GM23338 (cell line): ENCODE measurements at regions not wholly inside any gene's neighbourhood (a gene's known extent, or its start where the extent isn't known, plus 50 kb on each side); places are given as distances from the start of the nearest gene placed in this dataset.

ENCODE experiments used
- ATAC-seq: fragments of 200-7000 bp; cut with Tn5 transposase; 3 replicates; pipeline ENCODE4 v1.9.1; 2020
- DNase-seq: peaks from one replicate; pipeline ENCODE4 v3.0.0-alpha.2; 2015; ENCODE audit warnings: low spot score
- H2AFZ ChIP-seq: fragments of 200-600 bp; sonication (generic); 2 replicates; pipeline ENCODE4 v1.8.0; 2016; ENCODE audit warnings: antibody characterized with exemption, mild to moderate bottlenecking, moderate library complexity
- H3F3A ChIP-seq: fragments of 200-600 bp; sonication (generic); replicated peaks from 2 replicates; pipeline ENCODE4 v1.8.0; 2017; ENCODE audit warnings: antibody characterized with exemption, mixed run types, low read depth
- H3K27ac ChIP-seq: fragments of 200-600 bp; sonication (generic); 2 replicates; pipeline ENCODE4 v1.6.1; 2016; ENCODE audit warnings: low read depth
- H3K27me3 ChIP-seq: fragments of 200-600 bp; sonication (generic); 2 replicates; pipeline ENCODE4 v1.8.0; 2016; ENCODE audit warnings: mild to moderate bottlenecking, mixed run types, moderate library complexity; ENCODE audit not compliant: insufficient read depth
- H3K36me3 ChIP-seq: fragments of 200-600 bp; sonication (generic); 2 replicates; pipeline ENCODE4 v1.8.0; 2016; ENCODE audit warnings: mild to moderate bottlenecking; ENCODE audit not compliant: insufficient read depth
- H3K4me1 ChIP-seq: fragments of 200-600 bp; sonication (generic); 2 replicates; pipeline ENCODE4 v1.8.0; 2016; ENCODE audit warnings: mild to moderate bottlenecking, moderate library complexity; ENCODE audit not compliant: insufficient read depth
- H3K4me2 ChIP-seq: fragments of 200-600 bp; sonication (generic); 2 replicates; pipeline ENCODE4 v1.7.1; 2017; ENCODE audit warnings: mixed run types
- H3K4me3 ChIP-seq: fragments of 200-600 bp; sonication (generic); 2 replicates; pipeline ENCODE4 v1.6.1; 2016; ENCODE audit warnings: mixed run types
- H3K79me2 ChIP-seq: fragments of 200-600 bp; sonication (generic); replicated peaks from 2 replicates; pipeline ENCODE4 v1.8.0; 2017; ENCODE audit warnings: mild to moderate bottlenecking; ENCODE audit not compliant: insufficient read depth
- H3K9me2 ChIP-seq: fragments of 200-600 bp; sonication (generic); 2 replicates; pipeline ENCODE4 v1.8.0; 2017; ENCODE audit not compliant: insufficient read depth
- H4K20me1 ChIP-seq: fragments of 200-600 bp; sonication (generic); replicated peaks from 2 replicates; pipeline ENCODE4 v1.8.0; 2017; ENCODE audit warnings: mild to moderate bottlenecking; ENCODE audit not compliant: insufficient read depth
- H3K27ac Mint-ChIP-seq: 2 replicates; pipeline ENCODE4 v1.8.0; 2020; ENCODE audit warnings: inconsistent platforms, mild to moderate bottlenecking, moderate library complexity, mixed read lengths
- H3K27me3 Mint-ChIP-seq: 3 replicates; pipeline ENCODE4 v1.8.0; 2022; ENCODE audit warnings: low read depth, mild to moderate bottlenecking, moderate library complexity, mixed read lengths, inconsistent platforms; ENCODE audit not compliant: insufficient read depth, poor library complexity
- H3K36me3 Mint-ChIP-seq: 3 replicates; pipeline ENCODE4 v1.8.0; 2021; ENCODE audit warnings: low read depth, mild to moderate bottlenecking, inconsistent platforms, moderate library complexity, mixed read lengths
- H3K4me1 Mint-ChIP-seq: 3 replicates; pipeline ENCODE4 v1.8.0; 2020; ENCODE audit warnings: mild to moderate bottlenecking, inconsistent platforms, mixed read lengths
- H3K4me3 Mint-ChIP-seq: 3 replicates; pipeline ENCODE4 v1.8.0; 2021; ENCODE audit warnings: moderate library complexity, mild to moderate bottlenecking, inconsistent platforms, mixed read lengths
- H3K9me3 Mint-ChIP-seq: 3 replicates; pipeline ENCODE4 v1.8.0; 2020; ENCODE audit warnings: moderate library complexity, mild to moderate bottlenecking, inconsistent platforms, mixed read lengths
- CREB1 ChIP-seq: fragments of 250-450 bp; sonication (Bioruptor Pico); IDR thresholded peaks from 2 replicates; pipeline ENCODE4 v1.5.0; 2020; ENCODE audit warnings: low read depth, mild to moderate bottlenecking, moderate library complexity
- CTCF ChIP-seq, 2 experiments: fragments of 200-600 bp in 1 of 2; sonication (generic) in 1 of 2; conservative IDR thresholded peaks; 2 replicates each; pipeline versions ENCODE4 v1.5.1 to v1.6.1; 2016 to 2017; ENCODE audit warnings: antibody characterized with exemption in 2 of 2, low read depth in 2 of 2, mild to moderate bottlenecking in 2 of 2, moderate library complexity in 1 of 2
- ETS1 ChIP-seq: IDR thresholded peaks from 2 replicates; pipeline ENCODE4 v1.6.1; 2016; ENCODE audit warnings: antibody characterized with exemption
- EZH2 ChIP-seq: fragments of 200-600 bp; sonication (generic); IDR thresholded peaks from one replicate; pipeline ENCODE4 v1.8.0; 2017; ENCODE audit warnings: antibody characterized with exemption, mild to moderate bottlenecking, low read depth; ENCODE audit not compliant: unreplicated experiment
- EZH2phosphoT487 ChIP-seq: fragments of 200-600 bp; sonication (generic); IDR thresholded peaks from one replicate; pipeline ENCODE4 v1.8.1; 2018; ENCODE audit warnings: antibody characterized with exemption; ENCODE audit not compliant: unreplicated experiment
- JUNB ChIP-seq: IDR thresholded peaks from one replicate; pipeline ENCODE4 v1.6.1; 2016; ENCODE audit warnings: antibody characterized with exemption; ENCODE audit not compliant: unreplicated experiment
- NANOG ChIP-seq: IDR thresholded peaks from 2 replicates; pipeline ENCODE4 v1.6.1; 2016; ENCODE audit warnings: antibody characterized with exemption, borderline replicate concordance
- REST ChIP-seq: IDR thresholded peaks from one replicate; pipeline ENCODE4 v1.6.1; 2018; ENCODE audit warnings: antibody characterized with exemption; ENCODE audit not compliant: unreplicated experiment
- STAT1 ChIP-seq: IDR thresholded peaks from one replicate; pipeline ENCODE4 v1.6.1; 2016; ENCODE audit warnings: antibody characterized with exemption; ENCODE audit not compliant: unreplicated experiment
- ZNF114 ChIP-seq: fragments of 250-450 bp; sonication (Bioruptor Pico); IDR thresholded peaks from 2 replicates; pipeline ENCODE4 v1.5.0; 2020; ENCODE audit warnings: mild to moderate bottlenecking, moderate library complexity
- ZNF331 ChIP-seq: fragments of 250-450 bp; sonication (Bioruptor Pico); IDR thresholded peaks from 2 replicates; pipeline ENCODE4 v1.5.0; 2020; ENCODE audit warnings: low read depth, mild to moderate bottlenecking, moderate library complexity
- ZNF462 ChIP-seq: fragments of 250-450 bp; sonication (Bioruptor Pico); IDR thresholded peaks from 2 replicates; pipeline ENCODE4 v1.5.0; 2020; ENCODE audit warnings: mild to moderate bottlenecking, moderate library complexity

- TF ChIP-seq ETS1, result no peak
- TF ChIP-seq ZNF331 (CRISPR knock-in tag), result no peak
Measured at GRCh38 chr6:92132457-92132856, 1286.9 kb downstream of the EPHA7 start (continued).

GRCh38 chr6:92130944-92131343, 1288.4 kb downstream of the EPHA7 start:
- Histone ChIP-seq H3K79me2 (no peaks in the 10 kb centered on the region), H3K4me1 (0 out of 2 replicates have a peak, but pooled peaks cover 4% of the 10 kb centered on the region), H3K4me3 (no peak overlapping the region), H2AFZ (no peak overlapping the region), H3K36me3 (no peaks in the 10 kb centered on the region), H3F3A (no peaks in the 10 kb centered on the region), H4K20me1 (no peaks in the 10 kb centered on the region), H3K27ac (no peak overlapping the region), H3K9me2 (no peaks in the 10 kb centered on the region), H3K27me3 (no peaks in the 10 kb centered on the region), H3K4me2 (no peak overlapping the region)
- ATAC-seq (no peak), DNase-seq (no peak)
- Mint-ChIP-seq H3K27me3 (peaks cover 4% of the 10 kb centered on the region), H3K27ac (no peak overlapping the region), H3K4me3 (no peak overlapping the region), H3K36me3 (no peaks in the 10 kb centered on the region), H3K9me3 (no peaks in the 10 kb centered on the region), H3K4me1 (peaks cover 9% of the 10 kb centered on the region)
- TF ChIP-seq EZH2phosphoT487 (no peak), ETS1 (no peak), REST (no peak), ZNF462 (CRISPR knock-in tag) (no peak), CREB1 (no peak), JUNB (no peak), STAT1 (no peak), CTCF (conservative IDR thresholded peaks at IDR 0.05; ENCODE audit: low read depth in 2 of 2) (no peak), NANOG (no peak), ZNF114 (CRISPR knock-in tag) (no peak), EZH2 (no peak), ZNF331 (CRISPR knock-in tag) (no peak)
